GM20431 (cell line): ENCODE measurements at regions not wholly inside any gene's neighbourhood (a gene's known extent, or its start where the extent isn't known, plus 50 kb on each side); places are given as distances from the start of the nearest gene placed in this dataset.
"Not testable (repeated sequence)": the region's sequence is repeated elsewhere in the genome, so short reads cannot be mapped to it uniquely, and the experiment has no call there.

Source experiments
- in situ Hi-C: fragments of 300-500 bp; cut with MseI, MboI; formaldehyde crosslinking; loops from one replicate; pipeline ENCODE4 v1.15.0; 2020; ENCODE audit warnings: low sequenced_read_pairs; ENCODE audit not compliant: unreplicated experiment

GRCh38 chr12:105855361-105856047, 283.2 kb downstream of the NUAK1 start:
- in situ Hi-C loops = no loop called here

DNA sequence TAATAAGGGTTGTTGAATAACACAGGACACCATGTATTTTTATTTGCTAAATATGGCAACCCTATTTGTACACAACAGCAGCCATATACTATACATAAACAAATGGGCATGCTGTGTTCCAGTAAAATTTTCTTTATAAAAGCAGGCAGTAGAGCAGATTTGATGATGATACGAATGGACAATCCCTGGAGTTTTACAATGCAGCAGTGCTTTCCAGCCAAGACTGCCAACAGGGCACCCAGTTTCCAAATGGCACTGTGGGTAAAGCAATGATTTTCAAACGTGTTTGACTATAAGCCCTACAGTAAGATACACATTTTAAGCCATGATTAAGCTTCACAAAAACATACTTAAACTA, 282.7 kb downstream of the NUAK1 start:
- in situ Hi-C loops = no loop called here

GRCh38 chr12:105858981-105859710, 279.6 kb downstream of the NUAK1 start:
- in situ Hi-C loops = no loop called here

DNA sequence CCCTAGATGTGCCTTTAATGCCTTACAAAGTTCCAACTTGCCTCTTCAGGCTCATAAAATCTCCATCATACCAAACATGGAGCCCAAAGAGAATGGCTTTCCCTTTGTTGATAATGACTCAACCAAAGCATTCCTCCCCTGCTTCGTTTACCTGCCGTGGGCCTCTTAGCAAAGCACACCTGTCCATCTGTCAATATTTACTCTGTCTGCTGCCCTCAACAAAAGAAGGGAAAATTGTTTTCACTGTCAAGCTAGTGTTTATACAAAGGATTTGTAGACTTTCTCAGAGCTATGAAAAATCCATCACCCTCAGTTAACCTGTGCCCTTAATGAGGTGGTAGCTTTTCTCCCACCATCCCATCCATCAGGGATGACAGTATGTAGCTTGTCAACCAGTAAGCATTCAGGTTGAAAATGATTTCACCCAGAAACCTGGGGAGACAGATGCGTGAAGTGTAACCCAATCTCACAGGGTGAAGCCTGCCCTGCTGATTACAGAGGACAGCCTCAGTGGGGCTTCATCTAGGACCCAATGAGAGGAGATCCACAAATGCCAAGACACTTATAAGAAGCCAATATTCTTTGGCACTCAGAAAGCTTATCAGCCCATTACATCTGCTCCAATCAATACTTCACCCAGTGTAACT, 278.1 kb downstream of the NUAK1 start:
- in situ Hi-C loops = no loop called here

- in situ Hi-C loops = no loop called here
These were observed 277.5 kb downstream of the NUAK1 start for GRCh38 chr12:105861227-105861626.

- in situ Hi-C loops = no loop called here
These were observed 276.5 kb downstream of the NUAK1 start for GRCh38 chr12:105862163-105862821.

- in situ Hi-C loops = no loop called here
These were observed 274.4 kb downstream of the NUAK1 start for GRCh38 chr12:105864316-105864715.

- in situ Hi-C loops = no loop called here
These were observed 273.9 kb downstream of the NUAK1 start for GRCh38 chr12:105864901-105865300.

GRCh38 chr12:105865886-105866285, 272.9 kb downstream of the NUAK1 start:
- in situ Hi-C loops = no loop called here

- in situ Hi-C loops = no loop called here
These were observed 264.6 kb downstream of the NUAK1 start for GRCh38 chr12:105874121-105874520.

GRCh38 chr12:105876396-105876927, 262.3 kb downstream of the NUAK1 start:
- in situ Hi-C loops = no loop called here

- in situ Hi-C loops = no loop called here
These were observed 259.8 kb downstream of the NUAK1 start for GRCh38 chr12:105878964-105879363.

DNA sequence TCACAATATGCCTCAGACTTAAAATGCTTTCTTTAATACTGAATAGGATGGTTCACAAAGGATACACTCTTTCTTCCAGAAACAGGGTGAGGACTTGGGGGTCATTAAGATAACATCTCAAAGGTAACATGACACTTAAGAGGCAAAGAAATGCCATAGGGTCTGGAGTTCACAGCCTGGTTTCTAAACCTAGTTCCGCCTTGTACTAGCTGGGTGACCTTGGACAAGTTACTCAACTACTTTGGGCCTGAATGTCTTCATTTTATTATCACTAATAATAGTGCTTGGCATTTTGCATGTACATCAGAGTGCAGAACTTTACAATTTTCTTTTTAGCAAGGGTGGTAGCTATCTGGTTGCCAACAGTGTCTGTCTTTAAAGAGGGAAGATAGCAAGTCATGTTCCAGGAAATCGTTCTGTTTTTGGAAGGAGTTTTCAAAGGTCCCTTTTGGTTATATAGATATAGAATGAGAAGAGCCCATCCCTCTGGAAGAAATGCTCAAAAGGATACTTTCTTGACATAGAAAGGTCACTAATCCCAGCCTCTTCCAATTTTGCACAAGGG, 257.8 kb downstream of the NUAK1 start:
- in situ Hi-C loops = no loop called here

DNA sequence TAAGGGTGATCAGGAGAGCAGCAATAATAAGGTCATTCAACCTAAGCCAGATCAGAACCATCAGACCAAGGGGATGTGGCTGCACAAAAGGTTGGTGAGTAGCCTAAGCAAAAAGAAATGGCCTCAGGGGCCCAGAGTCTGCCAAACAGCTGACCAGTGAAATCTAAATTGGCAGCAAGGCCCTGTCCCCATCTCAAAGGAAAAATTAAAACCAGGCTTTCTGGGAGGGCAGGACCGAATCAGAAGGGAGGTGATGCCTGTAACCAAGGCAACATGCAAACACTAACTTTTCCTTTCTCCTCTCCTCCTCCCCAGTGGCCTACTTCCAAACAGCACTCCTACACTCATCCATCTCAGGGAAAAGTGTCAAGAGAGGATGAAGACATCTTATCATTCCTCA, 256.4 kb downstream of the NUAK1 start:
- in situ Hi-C loops = no loop called here

- in situ Hi-C loops = no loop called here
These were observed 251.6 kb downstream of the NUAK1 start for GRCh38 chr12:105887131-105887530.

DNA sequence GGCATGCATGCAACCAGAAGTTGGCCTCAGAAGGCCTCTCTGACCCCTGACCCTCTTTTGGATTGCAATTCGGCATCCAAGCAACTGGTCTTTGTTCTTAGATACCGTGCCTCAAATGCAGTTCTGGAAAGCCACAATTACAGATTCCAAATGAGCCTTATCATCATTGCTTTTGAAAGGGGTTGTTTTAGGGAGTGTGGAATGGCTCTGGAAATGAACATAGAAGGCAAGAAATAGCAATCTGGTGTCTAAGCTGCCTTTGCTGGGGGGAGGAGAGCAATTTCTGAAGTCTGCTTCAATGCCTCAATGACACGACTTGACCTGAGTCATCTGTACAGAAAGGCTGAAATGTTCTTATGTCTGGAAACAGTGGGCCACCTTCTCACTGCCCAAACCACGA, 250.1 kb downstream of the NUAK1 start:
- in situ Hi-C loops = no loop called here

DNA sequence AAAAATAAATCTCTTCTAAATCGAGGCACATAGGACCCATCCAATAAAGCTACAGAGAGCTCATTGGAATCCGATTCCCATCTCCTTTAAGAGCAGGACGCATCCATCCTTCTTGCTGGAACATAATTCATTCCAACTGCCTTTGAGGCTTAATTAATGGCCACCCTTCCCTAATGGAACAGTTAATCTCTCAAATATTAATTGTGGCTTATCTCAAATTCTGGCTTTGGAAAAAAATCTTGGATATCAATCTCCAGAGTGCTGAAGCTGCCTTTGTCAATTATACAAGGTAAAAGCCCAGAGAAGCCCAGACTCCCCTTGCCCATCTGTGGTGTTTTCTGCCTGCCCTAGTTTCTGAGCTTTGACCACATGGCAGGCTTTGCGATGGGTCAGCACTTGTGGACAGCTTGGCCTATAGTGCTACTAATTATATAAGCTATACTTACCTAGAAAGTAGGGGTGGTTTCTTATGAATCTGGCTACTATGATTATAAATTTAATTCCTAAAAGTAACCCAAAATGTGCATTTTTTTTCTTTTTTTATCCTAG, 246.3 kb downstream of the NUAK1 start:
- in situ Hi-C loops = no loop called here

DNA sequence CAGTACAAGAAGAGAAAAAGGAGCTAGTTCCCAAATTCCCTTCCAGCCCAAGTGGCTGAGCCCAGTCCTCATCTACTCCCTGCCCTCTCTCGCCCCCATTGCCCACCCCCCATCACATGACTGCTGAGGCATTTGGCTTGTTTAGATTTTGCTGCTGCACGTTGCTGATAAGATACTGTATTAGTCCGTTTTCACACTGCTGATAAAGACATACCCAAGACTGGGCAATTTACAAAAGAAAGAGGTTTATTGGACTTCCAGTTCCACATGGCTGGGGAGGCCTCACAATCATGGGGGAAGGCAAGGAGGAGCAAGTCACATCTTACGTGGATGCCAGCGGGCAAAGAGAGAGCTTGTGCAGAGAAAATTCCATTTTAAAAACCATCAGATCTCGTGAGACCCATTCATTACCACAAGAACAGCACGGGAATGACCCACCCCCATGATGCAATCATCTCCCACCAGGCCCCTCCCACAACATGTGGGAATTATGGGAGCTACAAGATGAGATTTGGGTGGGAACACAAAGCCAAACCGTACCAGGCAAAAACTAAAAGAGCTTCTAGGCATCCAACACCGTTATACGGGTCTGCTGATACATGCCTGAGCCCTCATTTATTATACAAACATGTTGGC, 243.4 kb downstream of the NUAK1 start:
- in situ Hi-C loops = not testable (repeated sequence)

DNA sequence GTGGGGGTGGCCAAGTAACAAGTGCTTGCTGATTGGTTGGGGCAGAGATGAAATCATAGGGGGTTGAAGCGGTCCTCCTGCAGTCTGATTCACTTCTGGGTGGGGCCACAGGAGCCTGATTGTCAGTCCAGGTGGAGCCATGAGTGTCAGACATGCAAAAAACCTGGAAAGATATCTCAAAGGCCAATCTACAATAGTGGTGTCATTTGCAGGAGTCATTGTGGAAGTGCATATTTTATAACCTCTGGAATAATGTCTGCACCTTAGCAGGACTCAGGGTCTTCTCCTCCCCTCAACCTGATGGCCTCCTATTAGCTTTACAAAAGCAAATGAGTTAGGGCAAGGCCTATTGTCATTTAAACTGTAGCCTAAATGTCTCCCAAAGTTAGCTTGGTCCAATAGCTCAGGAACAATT, 241.4 kb downstream of the NUAK1 start:
- in situ Hi-C loops = no loop called here

DNA sequence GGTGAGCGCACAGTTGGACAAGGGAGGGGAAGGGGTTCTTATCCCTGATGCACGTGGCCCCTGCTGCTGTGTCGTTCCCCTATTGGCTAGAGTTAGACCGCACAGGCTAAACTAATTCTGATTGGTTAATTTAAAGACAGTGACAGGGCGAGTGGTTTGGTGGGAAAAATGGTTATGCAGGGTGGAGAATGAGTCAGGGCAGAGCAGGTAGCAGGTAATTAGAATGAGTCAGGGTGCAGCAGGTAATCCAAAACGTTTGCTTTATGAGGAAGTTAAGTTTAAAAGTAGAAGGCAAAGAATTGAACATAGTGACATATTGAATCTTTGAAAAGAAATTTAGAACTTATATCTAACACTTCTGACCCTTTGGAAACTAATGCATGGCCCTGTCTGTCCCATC, 240.5 kb downstream of the NUAK1 start:
- in situ Hi-C loops = not testable (repeated sequence)
